Femur (tissue), 1 donor: ENCODE measurements at regions not wholly inside any gene's neighbourhood (a gene's known extent, or its start where the extent isn't known, plus 50 kb on each side); places are given as distances from the start of the nearest gene placed in this dataset.

Source experiments
- DNase-seq: peaks from one replicate; pipeline ENCODE4 v3.0.0-alpha.2; 2017

- no peak for DNase-seq
Measured at GRCh38 chr1:199297174-199297573, 658.3 kb downstream of the PTPRC start.

GRCh38 chr1:199297887-199298286, 659.0 kb downstream of the PTPRC start:
- DNase-seq, result no peak

GRCh38 chr1:199298825-199299224, 660.0 kb downstream of the PTPRC start:
- no peak for DNase-seq

- DNase-seq, result no peak
Measured at GRCh38 chr1:199301472-199302217, 662.8 kb downstream of the PTPRC start.

GRCh38 chr1:199302554-199302953, 663.7 kb downstream of the PTPRC start:
- no peak for DNase-seq

GRCh38 chr1:199303035-199303434, 664.2 kb downstream of the PTPRC start:
- DNase-seq, result no peak

GRCh38 chr1:199305053-199305452, 666.2 kb downstream of the PTPRC start:
- no peak for DNase-seq

GRCh38 chr1:199307496-199308264, 668.8 kb downstream of the PTPRC start:
- DNase-seq, result no peak

GRCh38 chr1:199308349-199308846, 669.6 kb downstream of the PTPRC start:
- DNase-seq, result no peak

GRCh38 chr1:199310708-199311107, 671.9 kb downstream of the PTPRC start:
- DNase-seq, result no peak

GRCh38 chr1:199311478-199312262, 672.8 kb downstream of the PTPRC start:
- no peak for DNase-seq

GRCh38 chr1:199312626-199313025, 673.8 kb downstream of the PTPRC start:
- DNase-seq, result no peak

- DNase-seq, result no peak
Measured at GRCh38 chr1:199313444-199313843, 674.6 kb downstream of the PTPRC start.

GRCh38 chr1:199319341-199319740, 680.5 kb downstream of the PTPRC start:
- DNase-seq, result no peak

GRCh38 chr1:199322278-199322677, 683.4 kb downstream of the PTPRC start:
- peak; percentile 23 for DNase-seq

GRCh38 chr1:199333180-199333579, 694.3 kb upstream of the NR5A2 start:
- no peak for DNase-seq

- no peak for DNase-seq
Measured at GRCh38 chr1:199335496-199335895, 692.0 kb upstream of the NR5A2 start.

- no peak for DNase-seq
Measured at GRCh38 chr1:199336745-199337640, 690.5 kb upstream of the NR5A2 start.

GRCh38 chr1:199338760-199339159, 688.8 kb upstream of the NR5A2 start:
- DNase-seq, result no peak

- no peak for DNase-seq
Measured at GRCh38 chr1:199352351-199352750, 675.2 kb upstream of the NR5A2 start.

GRCh38 chr1:199353906-199354305, 673.6 kb upstream of the NR5A2 start:
- DNase-seq, result no peak

GRCh38 chr1:199356561-199356960, 670.9 kb upstream of the NR5A2 start:
- no peak for DNase-seq
